Stomach (tissue), 4 donors: ENCODE measurements at regions not wholly inside any gene's neighbourhood (a gene's known extent, or its start where the extent isn't known, plus 50 kb on each side); places are given as distances from the start of the nearest gene placed in this dataset.

ENCODE experiments used
- POLR2A ChIP-seq, 4 donors: fragments of 450-650 bp; IDR thresholded peaks; one replicate each; pipeline ENCODE4 v1.6.1; 2016; ENCODE audit warnings: antibody characterized with exemption in 4 of 4, control low read depth in 2 of 4, mild to moderate bottlenecking in 1 of 4, moderate library complexity in 1 of 4
- TF ChIP-seq, protein P1 (sequence below), 7 experiments: fragments of 450-650 bp in 4 of 7; fragments of 200-600 bp in 3 of 7; sonication (generic) in 3 of 7; IDR thresholded peaks; one replicate each; pipeline ENCODE4 v1.5.1; 2016 to 2019; ENCODE audit warnings: antibody characterized with exemption in 7 of 7, control low read depth in 2 of 7, mild to moderate bottlenecking in 1 of 7

DNA sequence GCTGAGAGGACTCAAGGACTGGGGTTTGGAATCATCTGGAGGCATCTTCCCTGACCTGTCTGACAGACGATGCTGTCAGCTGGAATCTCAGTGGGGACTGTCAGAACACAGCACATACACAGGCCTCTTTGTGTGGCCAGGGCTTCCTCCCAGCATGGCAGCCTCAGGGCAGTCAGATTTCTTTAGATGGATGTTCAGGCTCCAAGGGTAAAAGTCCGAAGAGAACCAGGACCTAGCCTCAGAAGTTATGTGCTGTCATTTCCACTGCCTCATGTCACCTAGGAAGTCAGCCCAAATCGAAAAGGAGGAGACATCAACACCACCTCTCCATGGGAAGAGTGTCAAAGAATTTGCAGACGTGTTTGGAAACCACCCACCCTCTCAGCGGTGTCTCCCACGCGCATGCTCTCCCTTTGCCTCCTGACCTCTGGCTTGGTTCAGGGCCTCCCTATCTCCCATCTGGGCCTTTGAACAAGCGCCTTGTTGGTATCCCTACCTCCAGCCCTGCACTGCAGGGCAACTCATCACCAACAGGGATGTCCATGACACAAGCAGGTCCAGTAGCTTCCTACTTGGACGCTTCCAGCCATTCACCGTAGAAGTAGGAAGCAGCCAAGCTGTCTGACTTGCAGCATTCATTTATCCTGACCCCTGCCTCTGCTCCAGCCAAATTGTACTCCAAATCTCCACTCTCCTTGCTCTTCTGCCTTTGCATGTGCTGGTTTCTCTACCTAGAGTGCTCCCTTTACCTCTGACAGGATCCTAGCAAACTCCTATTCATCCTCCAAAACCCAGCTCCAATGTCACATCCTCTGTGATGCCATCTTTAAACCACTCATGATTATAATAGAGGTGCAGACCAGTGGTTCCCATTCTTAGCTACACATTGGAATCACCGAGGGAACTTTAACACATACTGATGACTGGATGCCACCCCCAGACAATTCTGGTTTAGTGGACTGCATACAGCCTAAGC is 121.6 kb downstream of the OAT start:
- TF ChIP-seq, protein P1, sequence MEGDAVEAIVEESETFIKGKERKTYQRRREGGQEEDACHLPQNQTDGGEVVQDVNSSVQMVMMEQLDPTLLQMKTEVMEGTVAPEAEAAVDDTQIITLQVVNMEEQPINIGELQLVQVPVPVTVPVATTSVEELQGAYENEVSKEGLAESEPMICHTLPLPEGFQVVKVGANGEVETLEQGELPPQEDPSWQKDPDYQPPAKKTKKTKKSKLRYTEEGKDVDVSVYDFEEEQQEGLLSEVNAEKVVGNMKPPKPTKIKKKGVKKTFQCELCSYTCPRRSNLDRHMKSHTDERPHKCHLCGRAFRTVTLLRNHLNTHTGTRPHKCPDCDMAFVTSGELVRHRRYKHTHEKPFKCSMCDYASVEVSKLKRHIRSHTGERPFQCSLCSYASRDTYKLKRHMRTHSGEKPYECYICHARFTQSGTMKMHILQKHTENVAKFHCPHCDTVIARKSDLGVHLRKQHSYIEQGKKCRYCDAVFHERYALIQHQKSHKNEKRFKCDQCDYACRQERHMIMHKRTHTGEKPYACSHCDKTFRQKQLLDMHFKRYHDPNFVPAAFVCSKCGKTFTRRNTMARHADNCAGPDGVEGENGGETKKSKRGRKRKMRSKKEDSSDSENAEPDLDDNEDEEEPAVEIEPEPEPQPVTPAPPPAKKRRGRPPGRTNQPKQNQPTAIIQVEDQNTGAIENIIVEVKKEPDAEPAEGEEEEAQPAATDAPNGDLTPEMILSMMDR (IDR thresholded peaks at IDR 0.05): no peak
- TF ChIP-seq POLR2A (IDR thresholded peaks at IDR 0.05): no peak
